WTC11 (cell line): ENCODE measurements at regions not wholly inside any gene's neighbourhood (a gene's known extent, or its start where the extent isn't known, plus 50 kb on each side); places are given as distances from the start of the nearest gene placed in this dataset.

Experiments used
- ATAC-seq: fragments of 200-7000 bp; cut with Tn5 transposase; 2 replicates; pipeline ENCODE4 v1.10.0; 2021; ENCODE audit warnings: mild to moderate bottlenecking, moderate library complexity
- CTCF ChIA-PET: fragments of 300-600 bp; sonication (Branson Sonifier 250); formaldehyde crosslinking; loops from one replicate; lab custom pipeline; 2021; ENCODE audit warnings: antibody characterized with exemption; lab: Charles Lee
- POLR2A ChIA-PET: fragments of 350-600 bp; sonication (Branson Sonifier 250); formaldehyde crosslinking; loops from one replicate; lab custom pipeline; 2021; ENCODE audit warnings: antibody characterized with exemption; lab: Charles Lee
- DNase-seq: peaks from one replicate; pipeline ENCODE4 v3.0.0; 2021; ENCODE audit warnings: low spot score
- H3K27ac Mint-ChIP-seq: 2 replicates; pipeline ENCODE4 v1.8.0; 2021; ENCODE audit warnings: mixed read lengths
- H3K27me3 Mint-ChIP-seq: 2 replicates; pipeline ENCODE4 v1.8.0; 2021; ENCODE audit warnings: low read depth, mild to moderate bottlenecking, moderate library complexity, mixed read lengths
- H3K36me3 Mint-ChIP-seq: 2 replicates; pipeline ENCODE4 v1.8.0; 2021; ENCODE audit warnings: mixed read lengths
- H3K4me1 Mint-ChIP-seq: 2 replicates; pipeline ENCODE4 v1.8.0; 2022; ENCODE audit warnings: mixed read lengths
- H3K4me3 Mint-ChIP-seq: 2 replicates; pipeline ENCODE4 v1.8.0; 2021; ENCODE audit warnings: mild to moderate bottlenecking, moderate library complexity, mixed read lengths
- H3K9me3 Mint-ChIP-seq: 2 replicates; pipeline ENCODE4 v1.8.0; 2021; ENCODE audit warnings: mixed read lengths
- ATF1 ChIP-seq: sonication (generic); formaldehyde crosslinking; IDR thresholded peaks from 2 replicates; pipeline ENCODE4 v1.8.1; 2023; ENCODE audit warnings: mild to moderate bottlenecking, moderate library complexity, missing genetic modification reagents
- ELF4 ChIP-seq: sonication (generic); formaldehyde crosslinking; IDR thresholded peaks from 2 replicates; pipeline ENCODE4 v1.8.1; 2022; ENCODE audit warnings: low read depth, mild to moderate bottlenecking, moderate library complexity, missing genetic modification reagents
- ETV6 ChIP-seq: sonication (generic); formaldehyde crosslinking; IDR thresholded peaks from 2 replicates; pipeline ENCODE4 v1.8.1; 2022; ENCODE audit warnings: mild to moderate bottlenecking, missing genetic modification reagents
- GRHL2 ChIP-seq: fragments of 250-450 bp; sonication (Bioruptor Pico); IDR thresholded peaks from 2 replicates; pipeline ENCODE4 v1.8.0; 2022; ENCODE audit warnings: mild to moderate bottlenecking, moderate library complexity; ENCODE audit not compliant: insufficient replicate concordance, severe bottlenecking
- IRF2 ChIP-seq: sonication (generic); formaldehyde crosslinking; IDR thresholded peaks from 2 replicates; pipeline ENCODE4 v1.8.0; 2022; ENCODE audit warnings: low read depth, missing genetic modification reagents, borderline replicate concordance
- JAZF1 ChIP-seq: fragments of 250-450 bp; sonication (Bioruptor Pico); IDR thresholded peaks from 2 replicates; pipeline ENCODE4 v1.9.0; 2021; ENCODE audit warnings: moderate library complexity, mild to moderate bottlenecking, inconsistent platforms
- NFE2L1 ChIP-seq: sonication (generic); formaldehyde crosslinking; IDR thresholded peaks from 2 replicates; pipeline ENCODE4 v1.8.1; 2023; ENCODE audit warnings: missing genetic modification reagents
- NR2C2 ChIP-seq: sonication (generic); formaldehyde crosslinking; IDR thresholded peaks from 2 replicates; pipeline ENCODE4 v1.8.0; 2022; ENCODE audit warnings: mild to moderate bottlenecking, missing genetic modification reagents
- NR3C1 ChIP-seq: sonication (generic); formaldehyde crosslinking; conservative IDR thresholded peaks from 2 replicates; pipeline ENCODE4 v1.8.1; 2023; ENCODE audit warnings: low read depth, mild to moderate bottlenecking, missing genetic modification reagents
- OVOL2 ChIP-seq: fragments of 250-450 bp; sonication (Bioruptor Pico); IDR thresholded peaks from 2 replicates; pipeline ENCODE4 v1.9.0; 2021; ENCODE audit warnings: mild to moderate bottlenecking, borderline replicate concordance
- TEAD1 ChIP-seq: sonication (generic); formaldehyde crosslinking; IDR thresholded peaks from 2 replicates; pipeline ENCODE4 v1.8.0; 2022; ENCODE audit warnings: mild to moderate bottlenecking, missing genetic modification reagents
- ZNF263 ChIP-seq: sonication (generic); formaldehyde crosslinking; IDR thresholded peaks from 2 replicates; pipeline ENCODE4 v1.8.1; 2022; ENCODE audit warnings: low read depth, mild to moderate bottlenecking, moderate library complexity, missing genetic modification reagents
- ZNF416 ChIP-seq: fragments of 250-450 bp; sonication (Bioruptor Pico); IDR thresholded peaks from 2 replicates; pipeline ENCODE4 v1.9.0; 2021; ENCODE audit warnings: mild to moderate bottlenecking, inconsistent platforms
- TF ChIP-seq, protein P1 (sequence below): fragments of 250-450 bp; sonication (Bioruptor Pico); IDR thresholded peaks from 2 replicates; pipeline ENCODE4 v2.1.2; 2022; ENCODE audit warnings: mild to moderate bottlenecking, moderate library complexity
- TF ChIP-seq, protein P2 (sequence below): sonication (generic); formaldehyde crosslinking; IDR thresholded peaks from 2 replicates; pipeline ENCODE4 v1.8.0; 2023; ENCODE audit warnings: mild to moderate bottlenecking, missing genetic modification reagents
- TF ChIP-seq, protein P3 (sequence below): sonication (generic); formaldehyde crosslinking; IDR thresholded peaks from 2 replicates; pipeline ENCODE4 v1.8.1; 2022; ENCODE audit warnings: low read depth, missing genetic modification reagents, borderline replicate concordance
- TF ChIP-seq, protein P4 (sequence below): sonication (generic); formaldehyde crosslinking; IDR thresholded peaks from 2 replicates; pipeline ENCODE4 v1.8.1; 2022; ENCODE audit warnings: mild to moderate bottlenecking, missing genetic modification reagents, moderate library complexity, borderline replicate concordance
- TF ChIP-seq, protein P5 (sequence below): fragments of 200-600 bp; IDR thresholded peaks from 2 replicates; pipeline ENCODE4 v1.8.0; 2022; ENCODE audit warnings: antibody characterized with exemption
- TF ChIP-seq, protein P6 (sequence below): sonication (generic); formaldehyde crosslinking; IDR thresholded peaks from 2 replicates; pipeline ENCODE4 v1.8.0; 2023; ENCODE audit warnings: missing genetic modification reagents
- TF ChIP-seq, protein P7 (sequence below): fragments of 250-450 bp; sonication (Bioruptor Pico); IDR thresholded peaks from 2 replicates; pipeline ENCODE4 v1.9.0; 2021; ENCODE audit warnings: moderate library complexity, mild to moderate bottlenecking, inconsistent platforms, borderline replicate concordance
- TF ChIP-seq, protein P8 (sequence below): sonication (generic); formaldehyde crosslinking; IDR thresholded peaks from 2 replicates; pipeline ENCODE4 v1.8.0; 2022; ENCODE audit warnings: mild to moderate bottlenecking, missing genetic modification reagents

DNA sequence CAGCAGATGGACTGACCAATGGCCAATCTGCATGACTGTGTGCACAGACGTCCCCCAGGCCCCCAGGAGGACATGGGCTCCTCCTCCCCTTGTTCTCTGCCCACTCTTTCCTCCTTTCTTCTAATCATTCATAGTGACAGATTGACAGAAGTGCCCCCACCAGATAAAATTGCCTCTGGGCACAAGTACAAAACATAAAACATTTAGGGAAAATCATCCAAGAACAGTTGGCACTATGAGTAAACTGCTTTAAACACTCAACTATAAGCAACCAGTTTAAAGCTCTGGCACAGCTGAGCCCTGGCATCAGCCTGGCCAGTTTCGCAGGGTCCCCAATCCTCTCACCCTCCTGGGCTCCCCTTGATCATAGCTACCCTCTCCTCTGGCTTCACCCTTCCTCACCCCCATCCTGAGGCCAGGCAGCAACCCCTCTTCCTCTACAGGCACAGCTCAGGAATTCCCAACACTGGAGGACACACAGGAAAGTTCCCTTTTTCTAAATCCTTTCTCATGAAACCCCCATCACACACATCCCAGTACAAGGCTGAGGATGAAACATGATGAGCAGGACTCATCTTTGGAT, 232.9 kb downstream of the BUD13 start:
- ATAC-seq: no peak
- CTCF ChIA-PET: interaction anchor here (1.1 kb wide), 1 partner anchor 26 kb away, joined by 4 read pairs; no protein-coding TSS in a partner anchor
- Mint-ChIP-seq H3K9me3 (peaks cover 7% of the 10 kb centered on the region), H3K36me3 (no peaks in the 10 kb centered on the region), H3K27me3 (peaks cover 8% of the 10 kb centered on the region; the same call in 1 of the 2 replicates), H3K27ac (no peak overlapping the region), H3K4me1 (no peaks in the 10 kb centered on the region), H3K4me3 (no peak overlapping the region)
- no peak for DNase-seq
- TF ChIP-seq, protein P1, sequence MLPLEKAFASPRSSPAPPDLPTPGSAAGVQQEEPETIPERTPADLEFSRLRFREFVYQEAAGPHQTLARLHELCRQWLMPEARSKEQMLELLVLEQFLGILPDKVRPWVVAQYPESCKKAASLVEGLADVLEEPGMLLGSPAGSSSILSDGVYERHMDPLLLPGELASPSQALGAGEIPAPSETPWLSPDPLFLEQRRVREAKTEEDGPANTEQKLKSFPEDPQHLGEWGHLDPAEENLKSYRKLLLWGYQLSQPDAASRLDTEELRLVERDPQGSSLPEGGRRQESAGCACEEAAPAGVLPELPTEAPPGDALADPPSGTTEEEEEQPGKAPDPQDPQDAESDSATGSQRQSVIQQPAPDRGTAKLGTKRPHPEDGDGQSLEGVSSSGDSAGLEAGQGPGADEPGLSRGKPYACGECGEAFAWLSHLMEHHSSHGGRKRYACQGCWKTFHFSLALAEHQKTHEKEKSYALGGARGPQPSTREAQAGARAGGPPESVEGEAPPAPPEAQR (CRISPR knock-in tag): no peak
- TF ChIP-seq OVOL2 (CRISPR knock-in tag): no peak
- TF ChIP-seq, protein P2, sequence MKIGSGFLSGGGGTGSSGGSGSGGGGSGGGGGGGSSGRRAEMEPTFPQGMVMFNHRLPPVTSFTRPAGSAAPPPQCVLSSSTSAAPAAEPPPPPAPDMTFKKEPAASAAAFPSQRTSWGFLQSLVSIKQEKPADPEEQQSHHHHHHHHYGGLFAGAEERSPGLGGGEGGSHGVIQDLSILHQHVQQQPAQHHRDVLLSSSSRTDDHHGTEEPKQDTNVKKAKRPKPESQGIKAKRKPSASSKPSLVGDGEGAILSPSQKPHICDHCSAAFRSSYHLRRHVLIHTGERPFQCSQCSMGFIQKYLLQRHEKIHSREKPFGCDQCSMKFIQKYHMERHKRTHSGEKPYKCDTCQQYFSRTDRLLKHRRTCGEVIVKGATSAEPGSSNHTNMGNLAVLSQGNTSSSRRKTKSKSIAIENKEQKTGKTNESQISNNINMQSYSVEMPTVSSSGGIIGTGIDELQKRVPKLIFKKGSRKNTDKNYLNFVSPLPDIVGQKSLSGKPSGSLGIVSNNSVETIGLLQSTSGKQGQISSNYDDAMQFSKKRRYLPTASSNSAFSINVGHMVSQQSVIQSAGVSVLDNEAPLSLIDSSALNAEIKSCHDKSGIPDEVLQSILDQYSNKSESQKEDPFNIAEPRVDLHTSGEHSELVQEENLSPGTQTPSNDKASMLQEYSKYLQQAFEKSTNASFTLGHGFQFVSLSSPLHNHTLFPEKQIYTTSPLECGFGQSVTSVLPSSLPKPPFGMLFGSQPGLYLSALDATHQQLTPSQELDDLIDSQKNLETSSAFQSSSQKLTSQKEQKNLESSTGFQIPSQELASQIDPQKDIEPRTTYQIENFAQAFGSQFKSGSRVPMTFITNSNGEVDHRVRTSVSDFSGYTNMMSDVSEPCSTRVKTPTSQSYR (CRISPR knock-in tag): no peak
- TF ChIP-seq NR2C2 (CRISPR knock-in tag): no peak
- TF ChIP-seq, protein P3, sequence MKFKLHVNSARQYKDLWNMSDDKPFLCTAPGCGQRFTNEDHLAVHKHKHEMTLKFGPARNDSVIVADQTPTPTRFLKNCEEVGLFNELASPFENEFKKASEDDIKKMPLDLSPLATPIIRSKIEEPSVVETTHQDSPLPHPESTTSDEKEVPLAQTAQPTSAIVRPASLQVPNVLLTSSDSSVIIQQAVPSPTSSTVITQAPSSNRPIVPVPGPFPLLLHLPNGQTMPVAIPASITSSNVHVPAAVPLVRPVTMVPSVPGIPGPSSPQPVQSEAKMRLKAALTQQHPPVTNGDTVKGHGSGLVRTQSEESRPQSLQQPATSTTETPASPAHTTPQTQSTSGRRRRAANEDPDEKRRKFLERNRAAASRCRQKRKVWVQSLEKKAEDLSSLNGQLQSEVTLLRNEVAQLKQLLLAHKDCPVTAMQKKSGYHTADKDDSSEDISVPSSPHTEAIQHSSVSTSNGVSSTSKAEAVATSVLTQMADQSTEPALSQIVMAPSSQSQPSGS: no peak
- no peak for TF ChIP-seq GRHL2 (CRISPR knock-in tag)
- no peak for TF ChIP-seq TEAD1 (CRISPR knock-in tag)
- no peak for TF ChIP-seq ELF4 (CRISPR knock-in tag)
- TF ChIP-seq ATF1: no peak
- TF ChIP-seq, protein P4, sequence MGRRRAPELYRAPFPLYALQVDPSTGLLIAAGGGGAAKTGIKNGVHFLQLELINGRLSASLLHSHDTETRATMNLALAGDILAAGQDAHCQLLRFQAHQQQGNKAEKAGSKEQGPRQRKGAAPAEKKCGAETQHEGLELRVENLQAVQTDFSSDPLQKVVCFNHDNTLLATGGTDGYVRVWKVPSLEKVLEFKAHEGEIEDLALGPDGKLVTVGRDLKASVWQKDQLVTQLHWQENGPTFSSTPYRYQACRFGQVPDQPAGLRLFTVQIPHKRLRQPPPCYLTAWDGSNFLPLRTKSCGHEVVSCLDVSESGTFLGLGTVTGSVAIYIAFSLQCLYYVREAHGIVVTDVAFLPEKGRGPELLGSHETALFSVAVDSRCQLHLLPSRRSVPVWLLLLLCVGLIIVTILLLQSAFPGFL (CRISPR knock-in tag): no peak
- no peak for TF ChIP-seq ETV6
- TF ChIP-seq, protein P5, sequence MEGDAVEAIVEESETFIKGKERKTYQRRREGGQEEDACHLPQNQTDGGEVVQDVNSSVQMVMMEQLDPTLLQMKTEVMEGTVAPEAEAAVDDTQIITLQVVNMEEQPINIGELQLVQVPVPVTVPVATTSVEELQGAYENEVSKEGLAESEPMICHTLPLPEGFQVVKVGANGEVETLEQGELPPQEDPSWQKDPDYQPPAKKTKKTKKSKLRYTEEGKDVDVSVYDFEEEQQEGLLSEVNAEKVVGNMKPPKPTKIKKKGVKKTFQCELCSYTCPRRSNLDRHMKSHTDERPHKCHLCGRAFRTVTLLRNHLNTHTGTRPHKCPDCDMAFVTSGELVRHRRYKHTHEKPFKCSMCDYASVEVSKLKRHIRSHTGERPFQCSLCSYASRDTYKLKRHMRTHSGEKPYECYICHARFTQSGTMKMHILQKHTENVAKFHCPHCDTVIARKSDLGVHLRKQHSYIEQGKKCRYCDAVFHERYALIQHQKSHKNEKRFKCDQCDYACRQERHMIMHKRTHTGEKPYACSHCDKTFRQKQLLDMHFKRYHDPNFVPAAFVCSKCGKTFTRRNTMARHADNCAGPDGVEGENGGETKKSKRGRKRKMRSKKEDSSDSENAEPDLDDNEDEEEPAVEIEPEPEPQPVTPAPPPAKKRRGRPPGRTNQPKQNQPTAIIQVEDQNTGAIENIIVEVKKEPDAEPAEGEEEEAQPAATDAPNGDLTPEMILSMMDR: no peak
- no peak for TF ChIP-seq ZNF416 (CRISPR knock-in tag)
- no peak for TF ChIP-seq NFE2L1
- POLR2A ChIA-PET: no interaction called here

DNA sequence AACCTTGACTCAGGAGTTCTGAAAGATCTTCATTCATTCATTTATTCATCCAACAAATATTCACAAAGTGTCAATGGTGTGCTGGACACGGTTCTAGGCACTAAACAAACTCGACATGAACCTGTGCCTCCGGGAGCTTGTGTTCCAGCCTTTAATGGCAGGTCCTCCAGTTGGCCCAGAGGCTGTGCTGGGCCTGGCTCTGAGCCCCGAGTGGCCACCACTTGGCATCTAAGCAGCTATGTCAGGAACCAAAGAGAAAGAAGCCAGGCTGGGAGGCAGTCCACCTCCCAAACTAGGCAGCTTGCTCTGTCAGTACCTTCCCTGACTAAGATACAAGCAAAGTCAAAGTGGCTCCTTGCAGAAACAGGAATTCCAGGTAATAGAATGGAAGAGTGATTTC, 233.6 kb downstream of the BUD13 start:
- CTCF ChIA-PET: interaction anchor here (1.1 kb wide), 1 partner anchor 26 kb away, joined by 4 read pairs; no protein-coding TSS in a partner anchor
- peaks cover 8% of the 10 kb centered on the region; the same call in 1 of the 2 replicates for H3K27me3 Mint-ChIP-seq
- TF ChIP-seq NR3C1 (no peak), JAZF1 (no peak), ETV6 (no peak), ZNF263 (CRISPR knock-in tag) (no peak), IRF2 (CRISPR knock-in tag) (no peak)
- TF ChIP-seq, protein P5: no peak
- TF ChIP-seq, protein P6, sequence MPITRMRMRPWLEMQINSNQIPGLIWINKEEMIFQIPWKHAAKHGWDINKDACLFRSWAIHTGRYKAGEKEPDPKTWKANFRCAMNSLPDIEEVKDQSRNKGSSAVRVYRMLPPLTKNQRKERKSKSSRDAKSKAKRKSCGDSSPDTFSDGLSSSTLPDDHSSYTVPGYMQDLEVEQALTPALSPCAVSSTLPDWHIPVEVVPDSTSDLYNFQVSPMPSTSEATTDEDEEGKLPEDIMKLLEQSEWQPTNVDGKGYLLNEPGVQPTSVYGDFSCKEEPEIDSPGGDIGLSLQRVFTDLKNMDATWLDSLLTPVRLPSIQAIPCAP (CRISPR knock-in tag): no peak
- TF ChIP-seq, protein P7, sequence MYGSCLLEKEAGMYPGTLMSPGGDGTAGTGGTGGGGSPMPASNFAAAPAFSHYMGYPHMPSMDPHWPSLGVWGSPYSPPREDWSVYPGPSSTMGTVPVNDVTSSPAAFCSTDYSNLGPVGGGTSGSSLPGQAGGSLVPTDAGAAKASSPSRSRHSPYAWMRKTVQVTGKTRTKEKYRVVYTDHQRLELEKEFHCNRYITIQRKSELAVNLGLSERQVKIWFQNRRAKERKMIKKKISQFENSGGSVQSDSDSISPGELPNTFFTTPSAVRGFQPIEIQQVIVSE (CRISPR knock-in tag): no peak
- TF ChIP-seq, protein P8, sequence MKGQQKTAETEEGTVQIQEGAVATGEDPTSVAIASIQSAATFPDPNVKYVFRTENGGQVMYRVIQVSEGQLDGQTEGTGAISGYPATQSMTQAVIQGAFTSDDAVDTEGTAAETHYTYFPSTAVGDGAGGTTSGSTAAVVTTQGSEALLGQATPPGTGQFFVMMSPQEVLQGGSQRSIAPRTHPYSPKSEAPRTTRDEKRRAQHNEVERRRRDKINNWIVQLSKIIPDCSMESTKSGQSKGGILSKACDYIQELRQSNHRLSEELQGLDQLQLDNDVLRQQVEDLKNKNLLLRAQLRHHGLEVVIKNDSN (CRISPR knock-in tag): no peak

More for the DNA sequence above, 233.6 kb downstream of the BUD13 start:
- Mint-ChIP-seq H3K36me3 (no peaks in the 10 kb centered on the region), H3K4me1 (no peaks in the 10 kb centered on the region; the same call in 1 of the 2 replicates), H3K4me3 (no peak overlapping the region), H3K9me3 (peaks cover 7% of the 10 kb centered on the region), H3K27ac (no peak overlapping the region)
- DNase-seq (no peak), ATAC-seq (no peak)
- POLR2A ChIA-PET: no interaction called here
